Ovary (tissue), 3 donors: ENCODE measurements at regions not wholly inside any gene's neighbourhood (a gene's known extent, or its start where the extent isn't known, plus 50 kb on each side); places are given as distances from the start of the nearest gene placed in this dataset.

Experiments used
- CTCF ChIP-seq, 3 donors: fragments of 450-650 bp in 2 of 3; fragments of 200-600 bp in 1 of 3; IDR thresholded peaks; one replicate each; pipeline versions ENCODE4 v1.5.1 to v1.8.0; 2016 to 2022; ENCODE audit warnings: antibody characterized with exemption in 3 of 3, mild to moderate bottlenecking in 1 of 3
- POLR2A ChIP-seq: fragments of 450-650 bp; IDR thresholded peaks from one replicate; pipeline ENCODE4 v1.6.1; 2017; ENCODE audit warnings: antibody characterized with exemption, mild to moderate bottlenecking, moderate library complexity
- donor health status: DM: no; HTN: no; CAD: no.

- TF ChIP-seq POLR2A: no peak
- no peak for TF ChIP-seq CTCF (IDR thresholded peaks at IDR 0.05)
Measured at GRCh38 chr1:4303303-4303702, 351.1 kb upstream of the AJAP1 start.
